ENCODE measurements at regions not wholly inside any gene's neighbourhood (a gene's known extent, or its start where the extent isn't known, plus 50 kb on each side); places are given as distances from the start of the nearest gene placed in this dataset.
"Not testable (repeated sequence)": the region's sequence is repeated elsewhere in the genome, so short reads cannot be mapped to it uniquely, and the experiment has no call there.

DNA sequence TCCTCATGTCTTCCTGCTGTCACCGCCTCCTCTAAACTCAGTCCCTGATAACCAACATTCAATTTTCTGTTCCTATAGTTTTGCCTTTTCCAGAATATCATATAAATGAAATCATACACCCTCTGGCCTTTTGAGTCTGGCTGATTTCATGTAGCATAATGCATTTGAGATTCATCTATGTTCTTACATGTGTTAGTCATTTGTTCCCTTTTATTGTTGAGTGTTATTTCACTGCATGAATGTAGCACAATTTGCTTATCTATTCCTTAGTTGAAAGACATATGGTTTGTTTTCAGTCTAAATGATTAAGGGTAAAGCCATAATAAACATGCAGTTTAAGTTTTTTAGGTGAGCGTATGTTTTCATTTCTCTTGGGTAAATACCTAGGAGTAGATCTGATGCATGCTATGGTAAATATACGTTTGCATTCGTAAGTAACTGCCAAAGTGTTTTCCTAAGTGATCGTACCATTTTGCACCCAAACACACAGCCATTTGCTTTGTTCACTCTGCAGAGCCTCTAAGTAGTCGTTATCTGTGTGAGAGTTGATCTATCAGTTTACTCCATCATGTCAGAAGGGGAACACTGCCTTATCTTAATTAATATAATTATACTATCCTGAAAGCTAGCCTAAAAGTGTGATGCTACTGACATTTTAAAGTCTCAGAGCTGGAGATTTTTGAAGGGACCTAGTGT lies 460.8 kb downstream of the DMAC1 start:
- no peak for DNase-seq

DNA sequence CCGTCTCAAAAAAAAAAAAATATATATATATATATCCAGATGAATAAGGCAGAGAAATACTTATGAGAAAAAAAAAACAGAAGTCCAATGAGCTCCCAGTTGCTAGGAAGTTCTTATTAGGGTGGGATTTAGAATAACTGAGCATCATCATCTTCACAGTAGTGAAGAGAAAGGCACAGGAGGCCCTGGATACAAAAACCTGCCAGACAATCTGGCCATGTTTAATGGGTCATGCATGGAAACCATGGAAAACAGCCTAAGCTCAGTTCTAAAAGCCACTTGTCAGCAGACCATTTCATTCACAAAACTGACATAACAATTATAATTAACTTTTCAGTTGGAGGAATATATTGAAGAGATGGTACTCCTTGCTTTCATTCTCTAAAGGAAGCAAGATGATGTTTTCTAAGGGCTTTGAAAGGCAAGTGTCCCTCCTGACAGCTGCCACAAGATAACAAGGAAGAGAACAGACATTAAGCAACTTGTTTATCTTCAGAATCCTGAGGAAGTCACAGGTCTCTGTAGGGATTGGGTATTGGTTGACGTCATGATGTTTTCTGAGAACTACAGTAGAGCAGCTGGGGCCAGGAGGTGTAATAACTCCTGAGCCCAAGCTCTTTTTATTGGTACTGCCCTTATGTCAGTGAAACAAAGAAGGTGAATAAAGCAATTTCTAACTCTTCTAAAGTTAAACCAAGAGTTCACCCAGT lies 463.1 kb downstream of the DMAC1 start:
- DNase-seq, result no peak

DNA sequence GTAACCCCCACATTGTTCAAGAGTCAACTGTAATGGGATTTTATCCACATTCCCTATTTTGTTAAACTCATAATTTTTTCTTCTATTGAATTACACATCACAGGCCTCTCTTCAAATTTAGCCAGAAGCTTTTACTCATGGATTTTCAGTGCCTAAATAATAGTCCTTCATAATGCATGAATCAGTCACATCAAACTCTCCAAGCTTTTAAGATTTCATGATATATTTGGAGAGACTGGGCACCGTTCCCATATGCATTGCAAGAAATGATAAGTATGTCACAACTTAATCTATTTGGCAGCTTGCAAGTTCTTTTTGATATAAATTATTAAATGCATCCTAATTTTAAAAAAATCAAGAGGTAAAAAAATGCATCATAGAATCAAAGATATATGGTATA lies 465.9 kb downstream of the DMAC1 start:
- DNase-seq, result no peak

DNA sequence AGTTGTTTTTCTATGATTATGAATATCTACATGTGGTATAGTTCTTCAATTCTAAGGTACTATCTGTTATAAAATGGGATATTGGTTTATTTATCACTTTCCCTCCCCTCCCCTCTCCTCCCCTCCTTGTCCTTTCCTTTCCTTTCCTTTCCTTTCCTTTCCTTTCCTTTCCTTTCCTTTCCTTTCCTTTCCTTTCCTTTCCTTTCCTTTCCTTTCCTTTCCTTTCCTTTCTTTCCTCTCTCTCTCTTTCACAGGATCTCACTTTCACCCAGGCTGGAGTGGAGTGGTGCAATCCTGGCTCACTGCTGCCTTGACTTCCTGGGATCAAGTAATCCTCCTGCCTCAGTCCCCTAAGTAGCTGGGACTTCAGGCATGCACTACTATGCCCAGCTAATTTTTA lies 466.8 kb downstream of the DMAC1 start:
- no peak for DNase-seq

DNA sequence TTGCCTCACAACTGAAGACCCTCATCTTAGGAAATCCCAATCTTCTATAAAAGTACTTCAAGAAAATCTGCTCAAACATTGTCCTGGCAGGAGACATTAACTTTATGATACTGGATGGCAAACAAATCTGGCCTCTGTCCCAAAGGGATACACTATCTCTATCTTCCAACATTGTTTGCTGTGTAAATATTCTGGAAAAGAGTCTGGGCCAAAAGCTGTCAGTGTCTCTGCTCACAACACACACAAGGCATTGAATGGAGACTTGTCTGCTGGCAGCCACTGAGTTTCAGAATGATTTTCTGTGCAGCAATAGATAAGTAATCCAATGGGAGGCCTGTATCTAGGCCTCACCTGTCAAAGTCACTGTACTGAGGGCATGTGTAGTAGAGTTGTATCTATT lies 471.1 kb downstream of the DMAC1 start:
- DNase-seq, result no peak

DNA sequence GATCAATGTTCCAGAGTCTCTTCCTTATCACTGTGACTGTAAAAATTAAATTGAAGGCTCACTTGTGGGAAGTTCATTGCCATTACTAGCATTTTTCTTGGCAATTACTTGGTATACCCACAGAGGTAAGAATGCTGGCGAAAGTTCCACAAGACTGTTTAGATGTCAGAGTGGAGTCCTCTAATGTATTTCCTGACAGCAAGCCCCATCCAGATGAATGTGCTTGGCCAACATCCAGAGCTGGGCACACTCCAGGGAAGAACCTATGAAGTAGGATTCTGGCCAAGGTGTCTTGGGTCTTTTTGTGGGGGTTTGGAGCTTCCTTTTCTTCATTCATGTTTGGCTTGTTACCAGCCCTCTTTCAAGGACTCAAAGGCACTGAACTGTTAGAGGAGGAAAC lies 473.6 kb downstream of the DMAC1 start:
- DNase-seq, result no peak

DNA sequence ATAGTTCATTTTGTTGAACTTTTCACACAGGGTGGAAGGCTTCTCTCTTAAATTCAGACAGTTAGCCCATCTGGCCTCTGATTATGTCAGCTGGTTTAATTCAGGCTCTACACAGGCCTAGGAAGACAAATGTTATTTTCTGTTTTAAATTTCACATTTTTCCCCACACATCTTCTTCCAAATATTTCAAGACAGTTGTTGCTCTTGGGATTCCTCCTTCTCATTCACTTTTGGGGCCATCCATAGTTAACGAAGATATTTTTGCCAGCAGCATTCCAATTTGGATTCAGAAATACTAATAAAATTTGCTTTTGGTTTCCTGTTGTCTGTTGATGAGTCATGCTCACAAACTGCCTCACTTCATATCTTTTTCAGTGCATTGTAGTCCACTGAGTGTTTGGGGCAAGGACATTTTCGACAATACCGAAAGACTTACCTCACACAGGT lies 475.4 kb downstream of the DMAC1 start:
- DNase-seq, result no peak

DNA sequence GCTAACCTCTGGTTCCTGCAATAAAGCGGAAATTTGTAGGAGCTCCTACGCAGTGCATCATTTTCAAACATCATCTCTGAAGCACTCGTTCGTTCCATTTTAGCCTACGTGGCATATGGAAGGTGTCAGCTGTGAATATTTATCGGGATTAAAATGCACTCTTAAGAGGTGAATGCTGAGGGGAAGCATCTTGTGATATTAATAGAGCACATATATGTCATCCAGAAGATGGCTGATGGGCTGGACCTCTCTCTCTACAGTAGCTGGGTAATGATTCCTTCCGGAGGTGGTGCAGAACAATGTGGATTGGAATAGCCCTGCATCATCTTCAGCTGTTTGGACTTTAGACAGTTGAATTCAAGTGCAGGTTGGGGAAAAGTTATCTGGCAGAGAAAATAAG lies 478.7 kb downstream of the DMAC1 start:
- DNase-seq, result no peak

DNA sequence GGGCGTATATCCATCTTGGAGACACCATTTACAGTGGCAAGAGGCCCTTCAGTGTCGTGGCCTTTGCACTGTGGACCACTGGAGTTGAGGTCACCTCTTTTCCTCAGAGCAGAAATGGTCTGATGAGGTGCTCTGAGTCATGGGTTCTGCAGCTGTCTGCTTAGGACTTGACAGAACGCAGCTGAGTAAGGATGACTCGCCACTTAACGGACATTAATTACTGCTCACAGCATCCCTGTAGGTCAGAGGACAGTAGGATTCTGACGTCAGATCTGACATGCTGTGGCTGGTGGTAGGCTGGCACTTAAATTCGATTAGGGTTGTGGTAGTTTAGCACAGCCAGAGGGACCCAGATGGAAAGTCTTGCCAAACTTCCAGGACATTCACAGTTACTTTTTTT lies 479.4 kb downstream of the DMAC1 start:
- no peak for DNase-seq

DNA sequence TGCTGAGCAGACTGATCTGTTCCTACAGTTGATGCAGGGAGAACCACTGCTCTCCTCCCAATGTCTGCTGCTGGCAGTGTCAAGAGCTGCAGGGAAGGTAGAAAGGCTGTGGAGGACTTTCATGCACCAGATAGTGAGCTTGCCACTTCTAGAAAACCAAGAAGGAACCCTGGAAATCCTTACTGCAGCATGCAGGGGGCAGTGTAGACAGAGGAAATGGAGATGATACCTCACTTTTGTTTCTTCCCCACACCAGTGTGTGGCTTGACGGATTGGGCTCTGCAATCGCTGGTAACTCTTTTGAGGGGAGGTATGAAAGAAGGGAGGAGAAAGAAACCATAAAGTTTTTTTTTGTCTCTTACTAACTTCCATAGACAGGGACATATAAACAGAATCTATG lies 480.7 kb downstream of the DMAC1 start:
- DNase-seq, result no peak

DNA sequence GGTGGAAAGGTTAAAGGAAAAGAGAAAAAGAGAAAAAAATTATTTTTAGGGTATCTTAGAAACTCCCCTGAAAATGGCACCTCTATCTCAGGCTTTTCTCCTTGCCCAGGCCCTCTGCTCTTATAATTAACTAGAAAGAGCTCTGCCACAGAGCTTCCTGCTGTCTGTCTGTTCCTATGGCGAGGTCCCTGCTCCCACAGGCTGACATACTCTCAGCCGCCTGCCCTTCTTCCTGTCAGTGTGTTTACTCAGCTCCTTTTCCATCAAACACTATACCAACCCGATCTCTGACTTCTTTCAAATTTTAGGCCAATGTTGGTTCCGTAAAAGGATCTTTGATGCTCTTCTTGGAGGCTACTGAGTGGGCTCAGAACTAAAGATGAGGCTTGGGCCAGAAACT lies 482.6 kb downstream of the DMAC1 start:
- DNase-seq, result no peak

DNA sequence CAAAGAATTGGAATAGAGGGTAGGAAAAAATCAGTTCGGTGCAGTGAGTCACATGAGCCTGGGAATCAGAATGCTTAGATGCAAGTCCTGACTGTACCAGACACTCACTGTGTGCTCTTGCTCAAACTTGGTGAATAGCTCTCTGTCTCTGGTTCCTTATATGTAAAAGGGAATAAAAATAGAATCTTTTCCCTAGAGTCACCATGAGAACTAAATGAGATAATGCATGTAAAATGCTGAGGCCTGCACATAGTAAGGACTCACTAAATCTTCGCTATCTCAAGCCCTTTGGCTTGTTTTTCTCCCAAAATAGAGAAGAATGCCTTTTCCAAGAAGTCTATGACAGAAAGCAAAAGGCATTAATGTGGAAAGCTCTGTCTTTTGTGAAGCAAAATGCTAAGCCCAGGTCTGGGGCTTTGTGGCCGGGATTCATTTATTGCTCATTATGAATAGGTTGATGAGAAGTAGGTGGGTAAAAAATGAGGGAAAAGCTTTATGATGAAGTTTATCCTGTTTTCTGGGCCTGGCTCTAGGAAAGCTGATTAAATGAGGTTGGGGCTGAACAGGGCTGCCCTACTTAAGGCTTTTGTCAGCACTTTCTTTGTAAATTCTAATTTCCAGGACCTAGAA lies 483.3 kb downstream of the DMAC1 start:
- no peak for DNase-seq

DNA sequence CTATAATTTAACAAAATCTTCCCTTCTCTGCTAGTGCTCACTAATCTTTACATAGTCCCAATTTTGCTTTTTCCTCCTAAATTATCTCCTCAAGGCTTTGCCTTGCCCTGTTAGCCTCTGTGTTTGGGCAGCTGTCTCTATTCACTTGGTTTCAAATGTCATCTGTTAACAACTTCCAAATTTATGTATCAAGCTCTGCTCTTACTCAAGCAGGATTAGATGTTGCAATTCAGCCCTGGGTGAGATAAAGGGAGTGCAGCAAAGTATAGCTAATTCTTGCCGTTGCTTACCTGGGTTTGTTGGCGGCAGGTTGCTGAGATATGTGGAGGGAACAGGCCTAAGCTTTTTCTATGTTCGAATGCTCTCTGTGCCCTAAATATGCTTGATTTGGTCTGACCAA lies 483.8 kb downstream of the DMAC1 start:
- no peak for DNase-seq

DNA sequence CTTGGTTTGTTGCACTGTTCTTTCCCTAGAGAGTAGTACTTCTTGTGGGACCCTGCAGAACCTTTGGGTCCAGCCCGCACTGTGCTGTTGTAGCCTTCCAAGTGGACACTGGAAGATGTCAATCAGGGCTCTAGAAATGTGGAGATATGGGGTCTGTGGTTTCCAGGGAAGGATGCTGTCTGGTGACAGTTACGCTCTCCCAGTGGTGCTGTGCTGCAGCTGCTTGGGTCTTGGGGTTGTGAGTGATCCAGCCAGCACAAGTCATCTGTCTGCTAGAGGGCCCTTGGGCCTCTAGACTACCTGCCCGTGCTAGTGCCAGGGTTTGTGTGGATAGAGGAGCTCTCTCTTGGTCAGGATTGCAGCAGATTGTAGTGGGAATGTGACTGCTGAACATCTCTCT lies 484.5 kb downstream of the DMAC1 start:
- no peak for DNase-seq

DNA sequence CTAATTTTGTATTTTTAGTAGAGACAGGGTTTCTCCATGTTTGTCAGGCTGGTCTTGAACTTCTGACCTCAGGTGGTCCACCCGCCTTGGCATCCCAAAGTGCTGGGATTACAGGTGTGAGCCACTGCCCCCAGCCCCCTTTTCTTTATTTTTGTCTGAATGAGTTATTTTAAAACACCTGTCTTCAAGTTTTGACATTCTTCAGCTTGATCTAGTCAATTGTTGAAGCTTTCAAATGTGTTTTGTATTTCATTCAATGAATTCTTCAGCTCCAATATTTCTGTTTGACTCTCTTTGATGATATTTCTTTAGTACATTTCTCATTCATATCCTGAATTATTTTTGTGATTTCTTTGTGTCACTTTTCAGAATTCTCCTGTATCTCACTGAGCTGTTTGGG lies 486.2 kb downstream of the DMAC1 start:
- DNase-seq, result no peak

DNA sequence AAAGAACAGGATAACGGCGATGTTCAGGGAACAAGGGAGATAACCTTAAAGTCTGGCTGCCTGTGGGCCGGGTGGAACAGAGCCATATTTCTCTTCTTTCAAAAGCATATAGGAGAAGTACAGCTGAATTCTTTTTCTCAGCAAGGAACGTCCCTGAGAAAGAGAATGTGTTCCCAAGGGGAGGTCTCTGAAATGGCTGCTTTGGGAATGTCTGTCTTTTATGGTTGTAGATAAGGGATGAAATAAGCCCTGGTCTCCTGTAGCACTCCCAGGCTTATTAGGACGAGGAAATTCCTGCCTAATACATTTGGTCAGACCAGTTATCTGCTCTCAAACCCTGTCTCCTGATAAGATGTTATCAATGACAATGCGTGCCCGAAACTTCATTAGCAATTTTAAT lies 490.5 kb downstream of the DMAC1 start:
- not testable (repeated sequence) for DNase-seq

DNA sequence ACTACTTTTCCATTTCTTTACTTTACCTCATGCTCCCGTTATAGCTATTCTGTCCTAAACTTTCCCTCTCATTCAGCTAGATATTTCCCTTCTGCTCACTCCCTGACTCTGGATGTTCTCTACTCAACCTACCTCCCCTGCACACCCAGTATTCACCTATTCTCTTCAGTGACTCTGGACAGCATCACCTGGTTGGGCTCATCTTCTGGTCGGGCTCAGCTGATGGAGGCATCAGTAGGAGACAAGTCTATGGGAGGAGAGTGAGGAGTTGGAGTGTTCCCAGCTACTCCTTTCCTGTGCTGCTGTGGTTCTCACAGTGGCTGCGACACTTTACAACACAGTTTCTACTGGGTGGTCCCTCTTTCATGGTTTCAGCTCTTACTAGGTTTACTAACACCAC lies 493.9 kb downstream of the DMAC1 start:
- DNase-seq, result no peak

DNA sequence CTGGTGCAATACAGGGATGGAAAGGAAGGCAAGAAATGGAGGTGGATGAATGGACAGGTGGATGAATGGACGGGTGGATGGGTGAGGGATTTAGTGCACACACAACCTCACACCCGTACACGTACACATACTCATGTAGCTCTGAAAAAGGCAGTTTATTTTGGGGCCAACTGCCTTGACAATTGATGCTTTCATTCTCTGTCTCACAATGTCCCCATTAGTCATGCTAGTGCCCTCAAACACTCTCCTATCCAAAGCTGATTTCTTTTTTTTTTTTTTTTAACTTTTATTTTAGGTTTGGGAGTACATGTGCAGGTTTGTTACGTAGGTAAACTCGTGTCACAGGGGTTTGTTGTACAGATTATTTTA lies 495.0 kb downstream of the DMAC1 start:
- DNase-seq, result no peak

DNA sequence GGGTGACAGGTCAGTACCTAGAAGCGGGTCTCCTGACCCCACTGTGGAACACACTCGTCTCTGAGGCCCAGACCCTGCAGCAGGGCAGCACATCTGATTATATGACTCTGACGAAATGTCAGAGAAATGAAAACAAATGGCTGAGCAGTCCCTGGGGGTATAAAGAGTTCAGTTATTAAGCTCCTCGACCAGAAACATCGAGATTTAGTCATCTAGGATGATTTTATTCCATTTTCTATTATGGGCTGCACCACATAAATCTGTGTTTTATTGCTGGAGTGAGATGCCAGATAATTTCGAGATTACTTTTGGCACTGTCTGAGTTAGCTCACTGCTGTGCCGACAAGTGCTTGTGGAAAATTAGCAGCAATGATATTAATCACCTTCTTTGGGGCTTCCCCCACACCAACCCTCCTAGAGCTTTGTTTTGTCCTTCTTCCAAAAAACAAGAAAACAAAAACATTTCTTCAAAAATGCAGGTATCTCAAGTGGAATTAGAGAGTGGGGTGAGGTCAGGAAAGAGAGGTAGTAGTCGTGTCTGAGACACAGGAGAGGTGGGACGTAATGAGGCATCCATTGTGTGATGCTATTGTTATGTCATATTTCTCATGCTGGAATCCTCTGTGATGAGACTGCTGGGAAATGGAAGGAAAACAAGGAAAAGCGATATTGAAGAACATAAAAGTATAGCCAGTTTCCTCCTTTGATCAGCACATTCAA lies 495.5 kb downstream of the DMAC1 start:
- DNase-seq, result no peak

DNA sequence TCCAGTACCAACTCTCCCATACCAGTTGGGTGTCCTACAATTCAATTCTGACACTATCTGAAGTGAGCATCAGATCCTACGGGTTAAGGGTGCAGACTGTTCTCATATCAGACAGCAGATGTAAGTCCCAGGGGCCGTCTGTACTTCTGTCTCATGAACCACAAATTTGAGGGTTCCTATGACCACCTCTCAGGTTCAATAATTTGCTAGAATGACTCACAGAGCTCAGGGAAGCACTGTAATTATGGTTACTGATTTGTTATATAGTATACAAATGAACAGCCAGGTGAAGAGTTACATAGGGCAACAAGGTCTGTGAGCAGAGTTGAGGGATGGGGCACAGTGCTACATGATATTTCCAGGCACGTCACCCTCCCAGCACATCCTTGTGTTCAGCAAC lies 499.1 kb downstream of the DMAC1 start:
- no peak for DNase-seq

DNA sequence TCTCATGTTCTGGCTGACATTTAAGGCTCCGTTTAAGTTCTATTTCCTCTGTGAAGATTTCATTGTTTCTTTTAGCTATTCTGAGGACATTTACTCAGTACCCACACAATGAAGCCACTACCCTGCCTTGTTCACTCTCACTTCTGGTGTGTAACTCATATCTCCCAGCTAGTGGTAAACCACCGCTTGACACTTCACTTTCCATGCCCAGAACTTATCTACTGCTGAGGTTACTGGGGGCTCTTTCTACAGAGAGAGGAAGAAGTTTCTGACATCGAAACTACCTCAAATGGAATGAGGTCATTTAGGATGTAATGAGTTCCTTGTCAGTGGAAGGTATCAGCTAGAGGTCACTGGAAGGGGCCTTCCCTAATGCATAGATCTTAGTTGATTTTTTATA lies 501.5 kb downstream of the DMAC1 start:
- peak; percentile 76 for DNase-seq

DNA sequence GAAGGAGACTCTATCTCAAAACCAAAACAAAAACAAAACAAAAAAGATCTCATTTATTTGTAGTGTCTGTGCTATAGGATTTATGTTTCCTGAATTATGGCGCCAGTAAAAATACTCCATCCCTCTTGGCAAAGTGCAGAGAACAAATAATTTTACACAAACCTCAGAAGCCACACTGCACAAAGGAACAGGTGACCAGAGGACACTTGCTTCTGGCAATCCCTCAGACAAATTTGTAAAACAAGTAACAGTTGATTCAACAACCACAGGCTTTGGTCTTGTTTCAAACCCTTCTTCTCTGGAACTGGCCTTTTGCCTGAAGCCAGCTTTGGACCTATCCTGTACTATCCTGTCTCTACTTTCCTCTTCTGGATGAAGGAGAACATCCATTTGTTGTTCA lies 502.1 kb downstream of the DMAC1 start:
- no peak for DNase-seq

DNA sequence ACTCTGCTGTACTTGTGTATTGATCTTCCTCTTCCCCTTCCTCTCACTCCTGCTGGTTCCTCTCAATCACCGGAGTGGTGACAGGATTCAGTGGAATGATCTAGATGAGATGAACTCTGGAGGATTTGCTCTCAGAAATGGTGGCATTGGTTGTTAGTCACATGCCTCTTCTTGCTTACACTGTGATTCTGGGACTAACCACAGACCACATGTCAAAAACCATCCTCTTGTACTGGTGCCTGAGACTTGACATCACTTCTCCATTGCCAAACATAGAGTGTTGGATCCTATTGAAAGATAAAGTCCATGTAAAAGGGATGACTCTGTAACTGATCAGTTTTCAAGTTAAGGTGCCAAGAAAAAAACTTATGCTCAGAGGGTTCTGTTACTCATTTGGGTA lies 506.5 kb downstream of the DMAC1 start:
- peak; percentile 26 for DNase-seq

DNA sequence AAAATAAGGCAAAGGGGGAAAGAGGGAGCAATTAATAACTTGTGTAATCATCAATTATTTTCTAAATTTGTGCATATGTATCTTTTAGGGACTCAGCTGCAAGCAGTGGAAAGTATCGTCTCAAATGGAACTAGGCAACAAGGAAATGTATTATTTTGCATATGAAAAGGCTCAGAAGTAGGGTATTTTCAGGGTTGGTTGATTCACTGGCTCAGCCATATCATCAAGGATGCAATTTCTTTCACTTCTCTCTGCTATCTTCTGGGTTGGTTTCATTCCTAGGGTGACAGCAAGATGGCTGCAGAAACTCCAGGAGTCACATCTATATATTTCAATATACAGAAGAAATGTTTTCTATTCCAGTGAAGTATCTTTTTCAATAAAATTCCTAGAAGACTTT lies 509.8 kb downstream of the DMAC1 start:
- DNase-seq, result no peak

All from activated CD4-positive, alpha-beta T cell treated with anti-CD3 and anti-CD28 coated beads, Interleukin-2, amount 50 U/mL, for 16 hours (primary cell).